HG02763 (cell line): ENCODE measurements at regions not wholly inside any gene's neighbourhood (a gene's known extent, or its start where the extent isn't known, plus 50 kb on each side); places are given as distances from the start of the nearest gene placed in this dataset.

Source experiments
- ATAC-seq: cut with Tn5 transposase; IDR thresholded peaks from one replicate; pipeline ENCODE4 v1.9.1; 2021; ENCODE audit warnings: mild to moderate bottlenecking, moderate library complexity; ENCODE audit not compliant: unreplicated experiment

DNA sequence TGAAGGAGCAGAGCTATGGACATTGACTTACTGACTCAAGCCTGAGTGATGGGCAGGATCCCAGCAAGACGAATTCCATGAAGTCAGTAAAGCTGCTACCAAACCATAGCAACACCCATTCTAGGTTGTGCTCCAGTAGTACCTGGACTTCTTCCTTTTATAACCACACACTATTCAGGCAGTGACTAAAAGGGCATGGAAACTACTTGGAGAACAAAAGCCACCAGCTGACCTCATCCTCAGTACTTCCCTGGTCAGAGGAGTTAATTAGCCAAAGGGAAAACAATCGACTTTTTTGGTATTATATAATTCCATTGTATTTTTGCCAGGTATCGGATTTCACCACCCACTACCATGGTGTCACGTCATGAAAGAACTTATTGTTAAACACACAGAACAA lies 237.1 kb downstream of the TTC32 start:
- ATAC-seq, result no peak

DNA sequence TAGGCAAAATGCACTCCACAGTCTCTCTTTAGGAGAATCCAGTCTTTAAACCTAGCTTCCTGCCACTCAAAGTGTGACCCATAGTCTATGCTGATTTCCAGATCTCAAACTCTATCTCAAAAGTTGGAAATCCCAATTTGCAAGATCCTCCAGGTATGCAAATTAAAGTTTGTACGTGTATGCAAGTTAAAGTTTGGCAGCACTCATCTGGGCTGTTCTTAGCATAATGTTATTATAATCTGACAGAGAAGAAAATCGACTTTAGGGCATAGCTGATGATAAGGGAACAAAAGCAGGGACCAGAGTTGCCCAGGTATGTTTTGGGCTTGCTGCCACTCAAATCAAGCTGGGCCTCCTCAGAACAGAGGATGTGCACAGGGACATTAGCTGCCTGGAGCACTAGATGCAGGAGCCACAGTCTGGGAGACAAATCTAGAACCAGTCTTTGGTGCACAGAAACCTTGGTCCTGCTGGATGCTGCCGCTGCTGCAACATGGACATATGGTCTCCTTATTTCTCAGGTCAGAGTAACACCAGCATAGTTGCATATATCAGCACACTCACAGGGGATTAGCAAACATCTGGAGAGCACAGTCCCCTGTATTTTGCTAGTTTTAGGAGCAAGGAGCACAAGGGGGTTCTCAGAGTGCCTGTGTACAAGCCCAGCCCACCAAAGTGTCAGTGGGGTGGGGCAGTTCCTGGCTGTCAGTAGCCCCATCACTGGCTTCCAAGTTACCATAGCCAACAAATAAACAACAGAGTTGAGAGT lies 242.6 kb downstream of the TTC32 start:
- no peak for ATAC-seq

DNA sequence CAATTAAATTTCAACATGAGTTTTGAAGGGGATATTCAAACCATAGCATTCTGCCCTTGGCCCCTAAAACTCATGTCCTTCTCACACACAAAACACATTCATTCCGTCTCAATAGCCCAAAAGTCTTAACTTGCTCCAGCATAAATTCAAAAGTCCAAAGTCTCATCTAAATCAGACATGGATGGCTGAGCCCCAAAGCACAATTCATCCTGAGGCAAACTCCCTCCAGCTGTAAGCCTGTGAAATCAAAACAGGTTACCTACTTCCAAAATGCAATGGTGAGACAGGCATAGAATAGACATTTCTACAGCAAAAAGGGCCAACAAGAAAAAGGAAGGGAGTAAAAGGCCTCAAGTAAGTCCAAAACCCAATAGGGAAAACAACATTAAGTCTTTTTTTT lies 245.8 kb downstream of the TTC32 start:
- ATAC-seq, result no peak

GRCh38 chr2:19654310-19655090 lies 247.3 kb downstream of the TTC32 start:
- ATAC-seq, result no peak

DNA sequence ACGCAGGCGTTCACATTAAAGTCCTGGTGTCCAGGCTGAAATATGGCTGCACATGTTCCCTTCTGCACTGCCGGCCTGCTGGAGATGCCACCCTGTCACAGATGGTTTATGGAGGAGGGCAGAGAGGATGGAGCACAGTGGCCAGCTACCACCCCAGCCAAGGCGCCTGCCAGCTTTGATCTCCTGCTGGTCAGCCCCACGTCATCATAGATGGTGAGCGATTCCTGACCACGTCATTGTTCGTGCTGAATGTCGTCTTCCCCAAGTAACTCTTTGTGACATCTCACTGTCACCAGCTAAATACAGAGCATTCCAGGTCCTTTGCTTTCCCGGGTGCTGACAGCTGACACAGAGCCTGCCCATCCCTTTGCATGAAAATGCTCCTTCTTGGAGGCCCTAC lies 248.3 kb downstream of the TTC32 start:
- ATAC-seq, result no peak

DNA sequence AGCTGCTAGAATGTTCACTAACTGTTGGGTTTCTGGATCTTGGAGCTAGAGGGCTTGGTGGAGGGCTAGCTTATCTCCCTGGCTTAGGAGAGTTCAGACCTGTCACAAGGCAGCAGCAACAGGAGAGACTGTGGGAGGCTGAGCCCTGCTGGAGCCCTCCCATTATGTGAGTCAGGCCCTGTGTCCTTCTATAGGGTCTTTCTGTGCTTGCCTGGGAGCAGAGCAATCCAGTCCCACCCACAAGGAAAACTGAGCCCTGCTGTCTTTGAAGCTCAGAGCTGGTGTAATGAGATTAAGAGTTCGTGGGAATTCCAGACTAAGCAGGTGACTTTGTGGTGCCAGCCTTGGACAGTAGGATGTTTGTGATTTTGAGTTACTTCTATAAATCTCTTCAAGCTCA lies 249.0 kb downstream of the TTC32 start:
- no peak for ATAC-seq

GRCh38 chr2:19651466-19651865 lies 250.3 kb downstream of the TTC32 start:
- no peak for ATAC-seq

DNA sequence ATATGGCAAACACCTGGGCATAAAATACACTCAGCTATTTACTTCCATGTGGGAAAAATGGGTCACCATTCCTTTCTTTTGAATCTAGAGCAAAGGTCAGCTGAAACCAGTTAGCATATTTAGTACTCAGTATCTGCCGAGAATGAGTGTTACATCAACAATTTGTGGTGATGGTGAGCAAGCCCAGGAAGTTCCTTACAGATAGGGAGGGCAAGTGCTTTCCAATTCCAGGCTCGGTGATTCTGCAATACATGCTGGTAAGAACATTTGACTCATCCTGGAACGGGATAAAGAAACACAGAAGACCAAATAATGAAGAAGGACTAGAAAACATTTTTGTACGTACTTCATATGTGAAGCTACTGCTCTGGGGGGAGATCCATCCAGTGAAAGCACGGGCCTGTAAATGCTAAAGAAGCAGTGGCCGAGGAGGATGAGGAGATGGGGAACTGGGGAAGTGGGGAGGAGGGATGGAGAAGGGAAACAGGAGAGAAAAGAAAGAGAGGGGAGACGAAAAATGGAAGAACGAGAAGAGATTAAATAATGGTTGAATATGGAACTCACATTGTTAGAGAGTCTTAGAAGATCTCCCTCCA lies 251.9 kb downstream of the TTC32 start:
- ATAC-seq, result no peak

GRCh38 chr2:19649142-19649541 lies 252.6 kb downstream of the TTC32 start:
- ATAC-seq, result no peak

DNA sequence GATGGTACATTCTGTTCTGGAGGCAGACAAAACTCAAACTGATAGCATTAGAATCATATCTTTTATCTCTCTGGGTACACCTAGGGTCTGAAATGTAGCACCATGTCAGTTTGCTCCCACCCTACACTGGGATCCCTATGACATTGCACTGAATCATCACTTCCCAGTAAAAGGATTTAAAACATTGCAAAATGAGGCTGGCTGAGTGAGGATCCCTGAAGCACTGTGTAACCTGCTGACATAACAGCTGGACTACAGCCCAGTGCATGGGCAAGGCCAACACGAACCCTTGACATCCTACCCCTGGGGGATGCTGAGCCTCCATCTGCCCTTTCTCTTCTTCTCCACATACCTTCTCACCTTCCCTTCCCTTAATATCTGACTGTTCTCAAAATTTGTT lies 253.2 kb downstream of the TTC32 start:
- no peak for ATAC-seq

DNA sequence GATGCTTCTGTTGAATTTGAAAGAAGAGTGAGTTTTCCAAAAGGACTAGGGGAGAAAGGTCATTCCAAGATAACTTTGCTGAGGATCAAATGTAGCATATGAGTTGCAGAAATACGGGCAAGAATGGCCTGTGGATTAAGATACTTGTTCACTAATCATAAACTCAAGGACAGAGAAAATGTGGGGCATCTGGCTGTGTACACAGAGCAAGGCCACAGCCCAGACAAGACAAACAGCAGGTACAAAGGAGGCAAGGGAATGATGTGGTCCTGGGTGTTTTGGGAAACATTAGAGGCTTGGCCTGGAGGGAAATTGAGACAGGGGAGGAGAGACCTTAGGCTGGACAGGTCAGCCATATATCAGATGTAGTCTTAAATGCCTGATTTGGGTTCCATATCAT lies 254.8 kb downstream of the TTC32 start:
- ATAC-seq, result no peak

DNA sequence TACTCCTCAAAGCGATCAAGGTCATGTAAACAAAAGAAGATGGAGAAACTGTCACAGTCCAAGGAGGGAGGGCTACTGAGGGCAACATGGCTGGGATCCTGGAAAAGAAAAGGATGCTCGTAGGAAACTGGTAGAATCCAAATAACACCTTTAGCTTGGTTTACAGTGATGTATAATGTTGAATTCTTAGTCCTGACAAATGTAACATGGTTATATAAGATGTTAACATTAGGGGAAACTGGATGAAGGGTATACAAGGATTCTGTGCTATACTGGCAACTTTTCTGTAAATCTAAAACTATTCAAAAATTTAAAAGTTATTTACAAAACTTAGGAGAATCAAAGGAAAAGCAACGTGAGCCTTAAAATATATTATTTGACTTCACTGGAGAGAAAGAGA lies 257.0 kb downstream of the TTC32 start:
- ATAC-seq, result no peak

DNA sequence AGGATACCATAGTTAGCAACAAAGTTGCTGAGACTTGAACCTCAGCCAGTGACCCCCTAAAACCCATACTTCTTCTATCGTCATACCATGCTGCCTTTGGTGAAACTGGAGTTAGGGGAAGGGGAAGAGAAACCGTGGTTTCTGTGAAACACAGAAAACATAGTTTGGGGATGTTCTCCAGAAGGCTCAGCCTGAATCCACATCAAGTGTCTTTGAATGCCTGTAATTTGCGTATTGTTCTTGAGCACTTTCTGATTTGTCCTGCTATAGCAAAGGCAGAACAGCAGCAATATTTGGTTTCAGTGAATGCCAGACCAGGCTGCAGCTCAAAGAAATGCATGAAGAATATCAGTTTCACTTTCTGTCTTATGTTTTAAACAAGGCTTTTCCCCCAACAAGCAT lies 258.7 kb downstream of the TTC32 start:
- ATAC-seq, result peak; percentile 66

GRCh38 chr2:19642501-19642900 lies 259.3 kb downstream of the TTC32 start:
- no peak for ATAC-seq

DNA sequence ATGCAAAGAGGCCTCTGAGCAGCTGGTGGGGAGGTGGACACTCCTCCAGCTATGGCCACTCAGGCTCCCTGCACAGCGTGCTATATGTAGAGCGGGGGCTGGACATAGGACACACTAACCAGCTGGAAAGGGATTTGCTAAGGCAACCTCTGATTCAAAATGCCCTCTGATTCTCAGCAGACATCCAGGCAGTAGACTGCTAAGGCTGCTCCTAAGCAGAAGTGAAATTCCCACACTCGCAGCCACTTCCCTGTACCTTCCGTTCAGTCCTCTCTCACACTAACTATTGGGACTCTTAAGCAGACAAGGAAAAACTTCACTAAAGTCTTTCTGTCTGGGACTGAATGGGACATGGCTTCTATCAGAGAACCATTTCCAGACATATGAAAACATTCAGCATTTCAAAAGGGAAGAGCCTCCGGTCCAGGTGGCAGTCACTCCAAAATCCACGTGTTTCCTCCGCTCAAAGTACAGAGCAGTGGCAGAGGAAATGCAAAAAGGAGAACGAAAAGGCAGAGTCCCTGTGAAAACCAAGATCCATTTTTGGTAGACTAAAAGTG lies 265.8 kb downstream of the TTC32 start:
- ATAC-seq, result no peak

DNA sequence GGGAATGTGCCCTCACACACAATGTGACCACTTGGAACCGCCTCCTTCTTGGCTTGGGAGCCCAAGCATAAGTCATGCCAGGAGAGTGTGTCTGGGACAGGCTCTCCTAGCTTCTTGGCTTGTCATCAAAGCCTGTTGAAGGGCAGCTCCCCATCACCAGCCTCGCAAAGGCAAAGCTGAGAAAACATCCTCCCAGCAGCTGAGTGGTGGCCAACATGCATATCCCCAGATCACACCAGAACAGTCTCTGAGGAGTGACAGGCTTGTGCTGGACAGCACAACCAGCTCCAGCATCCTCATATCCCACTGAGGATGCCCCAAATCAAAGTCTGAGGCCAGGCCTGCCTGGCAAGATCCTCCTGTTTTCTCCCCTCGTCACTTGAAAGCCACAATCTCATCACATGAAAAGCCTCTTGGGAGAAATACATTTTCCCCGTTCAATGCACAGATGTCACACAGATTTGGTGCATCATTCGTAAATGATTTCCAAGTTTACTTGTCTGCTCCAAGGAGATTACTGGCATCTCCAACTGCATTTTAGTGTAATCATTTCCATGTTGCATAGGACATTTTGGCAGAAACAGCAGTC lies 269.3 kb downstream of the TTC32 start:
- ATAC-seq, result no peak

- no peak for ATAC-seq
Measured at GRCh38 chr2:19631871-19632270, 269.9 kb downstream of the TTC32 start.

DNA sequence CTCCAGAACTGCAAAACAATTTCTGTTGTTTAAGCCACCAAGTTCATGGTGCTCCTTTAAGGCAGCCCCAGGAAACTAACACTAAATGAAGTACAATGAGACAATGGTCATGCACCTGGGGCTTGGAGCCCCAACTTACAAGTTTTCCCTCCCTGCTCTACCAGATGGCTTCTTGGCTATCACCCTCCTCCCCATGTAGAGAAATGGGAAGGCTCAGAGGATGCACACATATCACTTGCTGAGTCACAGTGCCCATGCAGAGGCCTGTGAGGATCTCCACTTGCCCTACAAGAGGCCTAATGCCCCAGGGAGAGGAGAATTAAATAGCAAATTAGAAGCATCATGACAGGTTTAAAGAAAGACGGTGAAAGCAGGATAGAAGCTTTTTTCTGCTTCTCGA lies 270.9 kb downstream of the TTC32 start:
- no peak for ATAC-seq

DNA sequence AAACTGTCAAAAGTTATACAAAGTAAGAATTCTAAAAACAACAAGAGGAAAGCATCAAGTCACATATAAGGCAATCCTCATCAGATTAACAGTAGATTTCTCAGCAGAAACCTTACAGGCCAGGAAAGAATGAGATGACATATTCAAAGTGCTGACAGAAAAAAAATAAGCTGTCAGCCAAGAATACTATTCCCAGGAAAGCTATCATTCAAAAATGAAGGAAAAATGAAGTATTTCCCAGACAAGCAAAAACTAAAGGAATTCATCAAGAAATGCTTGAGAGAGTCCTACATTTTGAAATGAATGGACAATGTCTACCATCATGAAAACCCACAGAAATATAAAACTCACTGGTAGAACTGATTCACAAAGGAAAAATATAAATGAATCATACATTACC lies 268.9 kb upstream of the OSR1 start:
- ATAC-seq, result no peak

GRCh38 chr2:19623488-19623887 lies 265.1 kb upstream of the OSR1 start:
- ATAC-seq, result no peak

GRCh38 chr2:19617257-19617848 lies 258.9 kb upstream of the OSR1 start:
- ATAC-seq, result no peak
